ENCODE measurements at regions not wholly inside any gene's neighbourhood (a gene's known extent, or its start where the extent isn't known, plus 50 kb on each side); places are given as distances from the start of the nearest gene placed in this dataset.
A peak's percentile ranks its signal among the peaks of the same experiment; 100 is the strongest.

GRCh38 chr17:72030067-72030899 lies 90.5 kb upstream of the SOX9 start:
- DNase-seq (ENCODE audit: low spot score), result peak; percentile 76

- DNase-seq (ENCODE audit: low spot score), result no peak
Measured at GRCh38 chr17:72031219-72031884, 89.5 kb upstream of the SOX9 start.

DNA sequence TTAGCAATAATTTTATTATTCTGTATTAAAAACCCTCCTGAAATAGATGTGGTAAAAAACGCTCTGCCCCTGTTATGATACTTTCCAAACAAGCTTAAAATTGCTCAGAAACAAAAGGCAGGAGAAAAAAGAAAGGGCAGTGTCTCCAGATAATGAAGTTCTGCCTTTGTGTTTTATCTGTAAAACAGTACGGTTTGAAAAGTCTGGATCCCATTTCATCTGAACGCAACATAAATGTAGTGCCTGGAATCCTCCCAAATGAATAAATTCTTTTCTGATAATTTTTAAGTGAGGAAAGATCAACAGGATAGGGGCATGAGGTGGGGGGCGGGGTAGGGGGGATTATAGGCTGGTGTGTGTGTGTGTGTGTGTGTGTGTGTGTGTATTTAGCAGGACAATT lies 87.5 kb upstream of the SOX9 start:
- no peak for DNase-seq (ENCODE audit: low spot score)

- no peak for DNase-seq (ENCODE audit: low spot score)
Measured at GRCh38 chr17:72034000-72034399, 86.8 kb upstream of the SOX9 start.

GRCh38 chr17:72038427-72038826 lies 82.4 kb upstream of the SOX9 start:
- DNase-seq (ENCODE audit: low spot score), result no peak

DNA sequence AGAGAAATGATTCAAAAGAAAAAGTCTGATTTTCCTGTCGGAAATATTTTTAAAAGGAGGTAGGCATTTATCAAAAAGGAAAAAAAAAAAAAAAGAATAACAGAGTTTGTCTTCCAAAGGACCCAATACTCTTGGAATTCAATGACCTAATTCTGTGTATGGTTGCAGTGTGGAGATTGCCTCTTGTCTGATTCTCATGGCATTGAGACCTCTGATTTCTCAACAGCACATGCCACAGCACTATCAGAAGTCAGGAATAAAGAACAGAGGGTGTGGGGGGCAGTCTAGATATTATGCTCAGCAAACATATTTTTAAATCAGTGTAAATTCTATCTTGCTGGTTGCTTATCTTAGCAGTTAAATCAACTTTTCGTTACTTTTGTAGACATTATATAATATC lies 81.3 kb upstream of the SOX9 start:
- DNase-seq (ENCODE audit: low spot score), result no peak

- DNase-seq (ENCODE audit: low spot score), result no peak
Measured at GRCh38 chr17:72046178-72046577, 74.6 kb upstream of the SOX9 start.

GRCh38 chr17:72046643-72047612 lies 73.9 kb upstream of the SOX9 start:
- DNase-seq (ENCODE audit: low spot score), result no peak

DNA sequence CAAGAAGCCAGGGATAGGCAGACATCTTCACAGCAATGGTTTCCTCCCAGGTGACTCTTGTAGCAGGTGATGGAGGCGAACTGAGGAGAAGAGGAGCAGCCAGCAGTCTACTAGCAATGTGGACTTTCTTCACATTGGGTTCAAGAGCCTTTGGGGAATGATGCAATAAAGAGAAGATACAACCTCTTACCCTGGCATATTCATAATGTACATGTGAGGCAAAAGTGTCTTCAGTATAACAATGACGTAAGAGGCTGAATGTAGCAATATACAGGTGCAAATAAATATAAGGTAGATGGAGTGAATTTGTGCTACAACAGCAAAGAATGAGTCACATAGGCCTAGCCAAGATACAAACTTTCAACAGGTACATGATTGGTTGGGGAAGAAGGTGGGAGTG lies 70.9 kb upstream of the SOX9 start:
- no peak for DNase-seq (ENCODE audit: low spot score)

DNA sequence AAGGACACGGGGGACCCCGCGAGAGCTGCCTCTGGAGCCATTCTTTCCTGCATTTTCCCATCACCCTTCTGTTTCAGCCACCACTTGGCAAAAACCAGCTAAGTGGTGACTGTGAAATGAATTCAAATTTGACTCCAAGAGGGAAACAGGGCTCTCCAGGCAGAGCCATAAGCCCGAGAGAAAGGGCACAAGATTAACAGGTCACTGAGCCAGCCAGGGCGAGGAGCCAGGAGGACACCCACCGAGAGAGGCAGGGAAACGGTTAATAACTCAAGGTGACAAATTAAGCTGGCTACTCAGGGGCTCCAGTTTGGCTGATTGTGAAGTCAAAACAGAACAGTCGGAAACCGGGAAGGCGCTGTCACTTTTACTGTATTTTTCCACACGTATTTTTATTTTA lies 67.8 kb upstream of the SOX9 start:
- no peak for DNase-seq (ENCODE audit: low spot score)

GRCh38 chr17:72053449-72053848 lies 67.4 kb upstream of the SOX9 start:
- DNase-seq (ENCODE audit: low spot score), result peak; percentile 35

- no peak for DNase-seq (ENCODE audit: low spot score)
Measured at GRCh38 chr17:72056155-72056554, 64.7 kb upstream of the SOX9 start.

DNA sequence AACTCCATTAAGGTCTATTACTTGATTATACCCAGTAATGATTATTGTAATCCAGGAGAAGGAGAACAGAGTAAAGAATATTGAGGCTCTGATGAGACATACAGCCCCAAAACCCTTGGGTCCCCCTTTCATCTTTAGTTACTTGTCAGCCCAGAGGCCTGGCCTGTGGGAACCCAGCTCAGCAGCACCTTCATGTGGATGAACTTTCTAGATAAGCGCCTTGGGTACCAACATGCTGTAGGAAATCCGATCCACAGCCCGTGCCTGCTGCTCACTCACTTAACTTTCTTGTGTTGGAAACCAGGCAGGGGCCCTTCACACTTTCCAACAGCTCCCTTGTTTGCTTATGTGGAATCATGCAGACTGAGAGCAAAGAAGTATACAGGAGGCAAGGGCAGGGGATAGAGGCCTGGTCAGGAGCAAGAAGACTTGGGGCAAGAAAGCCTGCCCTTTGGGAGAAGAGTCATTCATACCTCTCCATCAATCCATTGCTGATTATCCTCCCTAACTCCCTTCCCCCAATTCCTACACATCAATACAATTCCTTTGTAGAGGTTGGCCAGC lies 64.0 kb upstream of the SOX9 start:
- no peak for DNase-seq (ENCODE audit: low spot score)

- no peak for DNase-seq (ENCODE audit: low spot score)
Measured at GRCh38 chr17:72060084-72060483, 60.7 kb upstream of the SOX9 start.

DNA sequence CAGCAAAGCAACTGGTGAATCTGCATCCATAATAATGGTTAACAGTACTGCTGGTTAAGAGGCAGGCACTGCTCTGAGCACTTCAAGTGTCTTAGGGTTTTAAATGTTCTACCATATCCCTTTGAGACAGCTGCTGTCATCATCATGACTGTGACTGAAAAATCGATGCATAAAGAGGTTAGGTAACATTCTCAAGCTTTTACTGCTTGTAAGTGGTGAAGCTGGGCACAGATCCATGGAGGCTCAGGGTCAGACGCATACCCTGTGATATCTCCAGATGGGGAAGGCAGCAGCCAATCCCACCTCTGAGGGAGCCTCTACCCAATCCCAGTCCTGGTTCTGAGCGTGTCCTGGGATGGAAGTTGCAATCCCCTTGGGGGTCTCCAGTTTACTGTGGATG lies 57.6 kb upstream of the SOX9 start:
- DNase-seq (ENCODE audit: low spot score), result no peak

- no peak for DNase-seq (ENCODE audit: low spot score)
Measured at GRCh38 chr17:72063756-72064450, 56.9 kb upstream of the SOX9 start.

GRCh38 chr17:72064606-72065193 lies 56.1 kb upstream of the SOX9 start:
- no peak for DNase-seq (ENCODE audit: low spot score)

DNA sequence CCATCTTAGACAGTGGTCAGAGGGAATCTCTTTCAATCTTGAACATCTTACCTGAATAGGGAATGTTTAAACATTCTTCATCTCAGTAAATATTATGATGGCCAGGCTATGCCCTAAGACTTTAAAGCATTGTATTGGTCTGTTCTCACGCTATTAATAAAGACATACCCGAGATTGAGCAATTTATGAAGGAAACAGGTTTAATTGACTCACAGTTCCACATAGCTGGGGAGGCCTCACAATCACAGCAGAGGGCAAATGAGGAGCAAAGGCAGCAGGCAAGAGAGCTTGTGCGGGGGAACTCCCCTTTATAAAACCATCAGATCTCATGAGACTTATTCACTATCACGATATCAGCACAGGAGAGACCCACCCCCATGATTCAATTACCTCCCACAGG lies 55.3 kb upstream of the SOX9 start:
- no peak for DNase-seq (ENCODE audit: low spot score)

DNA sequence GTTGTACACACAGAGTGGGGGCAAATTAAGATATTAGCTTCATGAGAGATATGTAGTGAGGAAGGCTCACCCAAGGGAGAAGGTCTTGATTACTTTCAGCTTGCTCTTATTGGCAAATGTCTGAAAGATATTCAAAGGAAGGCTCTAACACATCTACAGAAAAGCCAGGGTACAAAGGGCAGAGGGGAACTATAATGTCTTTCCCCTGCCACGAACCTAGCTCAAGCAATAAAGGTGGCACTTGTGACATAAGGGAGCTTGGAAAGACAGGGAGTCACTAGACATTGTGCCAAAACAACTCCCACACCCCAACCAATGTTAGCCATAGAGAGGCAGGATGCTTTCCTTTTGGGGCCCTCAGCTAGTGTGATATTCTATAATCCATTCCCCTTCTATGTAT lies 52.2 kb upstream of the SOX9 start:
- DNase-seq (ENCODE audit: low spot score), result no peak

GRCh38 chr17:72069586-72070202 lies 51.1 kb upstream of the SOX9 start:
- DNase-seq (ENCODE audit: low spot score), result no peak
